ENCODE measurements at regions not wholly inside any gene's neighbourhood (a gene's known extent, or its start where the extent isn't known, plus 50 kb on each side); places are given as distances from the start of the nearest gene placed in this dataset.

DNA sequence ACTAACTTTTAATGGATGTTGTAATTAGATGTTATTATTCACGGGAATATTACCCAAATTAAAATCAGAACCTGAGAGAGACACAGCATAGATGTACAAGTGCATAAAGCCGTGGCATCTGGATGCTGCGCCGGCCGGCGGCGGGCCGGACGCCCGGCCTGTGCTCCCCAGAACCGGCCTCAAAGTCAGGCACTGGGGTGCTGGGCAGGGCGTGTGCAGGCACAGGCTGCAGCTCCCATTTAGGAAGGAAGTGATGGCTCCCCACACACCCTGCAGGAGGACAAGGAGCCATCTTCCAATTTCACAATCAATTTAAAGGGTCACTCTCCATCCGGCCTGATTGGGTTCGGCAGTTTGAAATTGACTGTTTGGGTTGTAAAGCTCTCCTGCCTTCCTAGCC, 367.7 kb upstream of the SALL3 start:
- DNase-seq (no peak), ATAC-seq (ENCODE audit: insufficient read depth, low read depth) (no peak)
- Histone ChIP-seq H3K4me1 (ENCODE audit: insufficient read depth, low read length) (no peaks in the 10 kb centered on the region), H3K4me2 (ENCODE audit: insufficient read depth, low read length) (no peak overlapping the region), H4K20me1 (ENCODE audit: insufficient read depth, low read length) (no peaks in the 10 kb centered on the region), H3K36me3 (ENCODE audit: insufficient read depth, low read length) (no peaks in the 10 kb centered on the region), H3K4me3 (ENCODE audit: low read depth in 1 of 2, low read length in 2 of 2) (no peak overlapping the region), H3K9ac (ENCODE audit: low read depth, low read length) (no peak overlapping the region), H2AFZ (ENCODE audit: low read depth, low read length) (no peak overlapping the region), H3K27me3 (ENCODE audit: insufficient read depth, low read length, poor library complexity) (no peaks in the 10 kb centered on the region), H3K79me2 (ENCODE audit: insufficient read depth, low read length) (no peaks in the 10 kb centered on the region), H3K27ac (ENCODE audit: low read length) (no peak overlapping the region), H3K9me3 (ENCODE audit: insufficient read depth, low read length, severe bottlenecking) (no peaks in the 10 kb centered on the region)
- TF ChIP-seq EZH2 (IDR thresholded peaks at IDR 0.05; ENCODE audit: borderline replicate concordance, low read depth, low read length, severe bottlenecking) (no peak), CTCF (IDR thresholded peaks at IDR 0.05; ENCODE audit: borderline replicate concordance, extremely low read depth, low read length, poor library complexity, severe bottlenecking) (no peak)

DNA sequence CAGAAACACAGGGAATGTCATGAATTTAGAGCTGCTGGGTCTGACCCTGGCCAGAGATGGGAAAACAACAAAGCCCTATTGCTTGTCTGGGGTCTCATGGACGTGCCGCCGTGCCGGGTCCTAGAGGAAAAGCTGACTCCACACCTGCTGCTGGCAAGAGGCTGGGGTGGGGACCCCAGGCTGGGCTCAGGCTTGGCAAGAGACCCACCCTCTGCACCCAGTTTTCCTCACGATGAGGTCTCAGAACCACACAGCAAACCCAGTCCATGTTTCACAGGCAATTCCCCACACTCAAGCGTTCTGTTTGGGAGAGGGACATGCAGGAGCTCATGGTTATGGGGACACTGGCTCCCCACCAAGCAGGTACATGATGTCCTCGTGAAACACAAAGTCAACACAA, 367.3 kb upstream of the SALL3 start:
- Histone ChIP-seq H3K4me3 (ENCODE audit: low read depth in 1 of 2, low read length in 2 of 2) (no peak overlapping the region), H3K79me2 (ENCODE audit: insufficient read depth, low read length) (no peaks in the 10 kb centered on the region), H3K36me3 (ENCODE audit: insufficient read depth, low read length) (no peaks in the 10 kb centered on the region), H2AFZ (ENCODE audit: low read depth, low read length) (no peak overlapping the region), H3K9ac (ENCODE audit: low read depth, low read length) (no peak overlapping the region), H3K27ac (ENCODE audit: low read length) (no peak overlapping the region), H3K4me2 (ENCODE audit: insufficient read depth, low read length) (no peak overlapping the region), H3K4me1 (ENCODE audit: insufficient read depth, low read length) (no peaks in the 10 kb centered on the region), H4K20me1 (ENCODE audit: insufficient read depth, low read length) (no peaks in the 10 kb centered on the region), H3K9me3 (ENCODE audit: insufficient read depth, low read length, severe bottlenecking) (no peaks in the 10 kb centered on the region), H3K27me3 (ENCODE audit: insufficient read depth, low read length, poor library complexity) (no peaks in the 10 kb centered on the region)
- no peak for ATAC-seq (ENCODE audit: insufficient read depth, low read depth)
- DNase-seq: no peak
- no peak for TF ChIP-seq EZH2 (IDR thresholded peaks at IDR 0.05; ENCODE audit: borderline replicate concordance, low read depth, low read length, severe bottlenecking)
- TF ChIP-seq CTCF (IDR thresholded peaks at IDR 0.05; ENCODE audit: borderline replicate concordance, extremely low read depth, low read length, poor library complexity, severe bottlenecking): no peak

DNA sequence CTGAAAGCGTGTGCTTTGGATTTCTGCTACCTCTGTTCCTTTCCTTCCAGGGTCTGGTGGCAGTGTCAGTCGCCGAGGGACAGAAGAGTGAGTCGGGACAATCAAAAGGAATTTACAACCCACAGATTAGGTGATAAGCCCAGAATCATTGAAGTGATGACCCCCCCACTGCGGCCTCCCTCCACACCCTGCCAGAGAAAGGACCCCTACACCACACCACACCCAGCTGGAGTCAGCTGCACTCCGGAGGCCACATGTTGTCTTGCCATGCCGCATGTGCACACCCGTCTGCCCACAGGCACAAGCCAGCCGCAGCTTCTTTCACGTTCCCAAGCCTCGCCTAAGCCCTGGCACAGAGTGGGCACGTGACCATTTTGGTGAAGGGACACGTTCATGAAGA, 366.8 kb upstream of the SALL3 start:
- no peak overlapping the region for H3K4me3 ChIP-seq (ENCODE audit: low read depth in 1 of 2, low read length in 2 of 2)
- no peaks in the 10 kb centered on the region for H3K4me1 ChIP-seq (ENCODE audit: insufficient read depth, low read length)
- DNase-seq (no peak), ATAC-seq (ENCODE audit: insufficient read depth, low read depth) (no peak)
- H3K9me3 ChIP-seq (ENCODE audit: insufficient read depth, low read length, severe bottlenecking): no peaks in the 10 kb centered on the region
- no peak overlapping the region for H3K9ac ChIP-seq (ENCODE audit: low read depth, low read length)
- H3K27ac ChIP-seq (ENCODE audit: low read length): no peak overlapping the region
- H3K36me3 ChIP-seq (ENCODE audit: insufficient read depth, low read length): no peaks in the 10 kb centered on the region
- H3K4me2 ChIP-seq (ENCODE audit: insufficient read depth, low read length): no peak overlapping the region
- H3K79me2 ChIP-seq (ENCODE audit: insufficient read depth, low read length): no peaks in the 10 kb centered on the region
- H2AFZ ChIP-seq (ENCODE audit: low read depth, low read length): no peak overlapping the region
- no peaks in the 10 kb centered on the region for H3K27me3 ChIP-seq (ENCODE audit: insufficient read depth, low read length, poor library complexity)
- H4K20me1 ChIP-seq (ENCODE audit: insufficient read depth, low read length): no peaks in the 10 kb centered on the region
- TF ChIP-seq CTCF (IDR thresholded peaks at IDR 0.05; ENCODE audit: borderline replicate concordance, extremely low read depth, low read length, poor library complexity, severe bottlenecking) (no peak), EZH2 (IDR thresholded peaks at IDR 0.05; ENCODE audit: borderline replicate concordance, low read depth, low read length, severe bottlenecking) (no peak)

- no peak for ATAC-seq (ENCODE audit: insufficient read depth, low read depth)
Measured at GRCh38 chr18:78618726-78619125, 360.9 kb upstream of the SALL3 start.

More at GRCh38 chr18:78618726-78619125, 360.9 kb upstream of the SALL3 start:
- no peaks in the 10 kb centered on the region for H3K4me1 ChIP-seq (ENCODE audit: insufficient read depth, low read length)
- no peaks in the 10 kb centered on the region for H3K79me2 ChIP-seq (ENCODE audit: insufficient read depth, low read length)
- H4K20me1 ChIP-seq (ENCODE audit: insufficient read depth, low read length): no peaks in the 10 kb centered on the region
- TF ChIP-seq EZH2 (IDR thresholded peaks at IDR 0.05; ENCODE audit: borderline replicate concordance, low read depth, low read length, severe bottlenecking): no peak
- TF ChIP-seq CTCF (IDR thresholded peaks at IDR 0.05; ENCODE audit: borderline replicate concordance, extremely low read depth, low read length, poor library complexity, severe bottlenecking): no peak
- H3K27ac ChIP-seq (ENCODE audit: low read length): no peak overlapping the region
- no peaks in the 10 kb centered on the region for H3K36me3 ChIP-seq (ENCODE audit: insufficient read depth, low read length)
- DNase-seq: no peak
- no peak overlapping the region for H2AFZ ChIP-seq (ENCODE audit: low read depth, low read length)
- no peaks in the 10 kb centered on the region for H3K9me3 ChIP-seq (ENCODE audit: insufficient read depth, low read length, severe bottlenecking)
- no peaks in the 10 kb centered on the region for H3K27me3 ChIP-seq (ENCODE audit: insufficient read depth, low read length, poor library complexity)
- H3K4me2 ChIP-seq (ENCODE audit: insufficient read depth, low read length): no peak overlapping the region
- no peak overlapping the region for H3K9ac ChIP-seq (ENCODE audit: low read depth, low read length)
- H3K4me3 ChIP-seq (ENCODE audit: low read depth in 1 of 2, low read length in 2 of 2): no peak overlapping the region

Measured in DND-41 (cell line).